MM.1S (cell line): ENCODE measurements at regions not wholly inside any gene's neighbourhood (a gene's known extent, or its start where the extent isn't known, plus 50 kb on each side); places are given as distances from the start of the nearest gene placed in this dataset.

Experiments
- DNase-seq: peaks from one replicate; pipeline ENCODE4 v3.0.0-alpha.2; 2015
- H2AFZ ChIP-seq: fragments of 300-600 bp; sonication (generic); 2 replicates; pipeline ENCODE4 v1.6.0; 2016; ENCODE audit warnings: antibody characterized with exemption, low read length
- H3F3A ChIP-seq: fragments of 300-600 bp; sonication (generic); 2 replicates; pipeline ENCODE4 v1.6.1; 2016; ENCODE audit warnings: mild to moderate bottlenecking, antibody characterized with exemption, low read length, moderate library complexity, mixed read lengths; ENCODE audit not compliant: insufficient read depth
- H3K27ac ChIP-seq: fragments of 300-600 bp; sonication (generic); 2 replicates; pipeline ENCODE4 v1.5.1; 2016; ENCODE audit warnings: mild to moderate bottlenecking, low read length
- H3K27me3 ChIP-seq: fragments of 300-600 bp; sonication (generic); replicated peaks from 2 replicates; pipeline ENCODE4 v1.6.0; 2016; ENCODE audit warnings: low read length; ENCODE audit not compliant: insufficient read depth
- H3K36me3 ChIP-seq: fragments of 300-600 bp; sonication (generic); replicated peaks from 2 replicates; pipeline ENCODE4 v1.6.1; 2016; ENCODE audit warnings: mild to moderate bottlenecking, low read length, mixed read lengths; ENCODE audit not compliant: insufficient read depth
- H3K4me1 ChIP-seq: fragments of 300-600 bp; sonication (generic); 2 replicates; pipeline ENCODE4 v1.6.1; 2016; ENCODE audit warnings: low read length, mixed read lengths
- H3K4me2 ChIP-seq: fragments of 300-600 bp; sonication (generic); 2 replicates; pipeline ENCODE4 v1.6.0; 2016; ENCODE audit warnings: low read depth, low read length
- H3K4me3 ChIP-seq: fragments of 300-600 bp; sonication (generic); 2 replicates; pipeline ENCODE4 v1.5.1; 2016; ENCODE audit warnings: low read length, mixed read lengths
- H3K79me2 ChIP-seq: fragments of 300-600 bp; sonication (generic); 2 replicates; pipeline ENCODE4 v1.6.1; 2016; ENCODE audit warnings: mixed run types, low read length, mixed read lengths
- H3K9ac ChIP-seq: fragments of 300-600 bp; sonication (generic); 2 replicates; pipeline ENCODE4 v1.6.1; 2016; ENCODE audit warnings: low read length, mixed read lengths
- H3K9me2 ChIP-seq: fragments of 300-600 bp; sonication (generic); replicated peaks from 2 replicates; pipeline ENCODE4 v1.6.1; 2016; ENCODE audit warnings: mild to moderate bottlenecking, low read length, mixed read lengths; ENCODE audit not compliant: insufficient read depth
- H3K9me3 ChIP-seq: fragments of 300-600 bp; sonication (generic); replicated peaks from 2 replicates; pipeline ENCODE4 v1.6.1; 2016; ENCODE audit warnings: mild to moderate bottlenecking, low read length, mixed read lengths; ENCODE audit not compliant: insufficient read depth
- H4K20me1 ChIP-seq: fragments of 300-600 bp; sonication (generic); 2 replicates; pipeline ENCODE4 v1.6.1; 2016; ENCODE audit warnings: mild to moderate bottlenecking, low read length, moderate library complexity, mixed read lengths; ENCODE audit not compliant: insufficient read depth
- EZH2 ChIP-seq: fragments of 300-600 bp; sonication (generic); optimal IDR thresholded peaks from 2 replicates; pipeline ENCODE3; 2017; ENCODE audit warnings: low read depth, mild to moderate bottlenecking, antibody characterized with exemption, low read length, mixed read lengths
- EZH2phosphoT487 ChIP-seq: fragments of 300-600 bp; sonication (generic); IDR thresholded peaks from 2 replicates; pipeline ENCODE4 v1.6.1; 2018; ENCODE audit warnings: antibody characterized with exemption, low read length
- TF ChIP-seq, protein P1 (sequence below): fragments of 300-600 bp; sonication (generic); IDR thresholded peaks from 2 replicates; pipeline ENCODE4 v1.5.1; 2016; ENCODE audit warnings: antibody characterized with exemption, low read length, mixed read lengths

DNA sequence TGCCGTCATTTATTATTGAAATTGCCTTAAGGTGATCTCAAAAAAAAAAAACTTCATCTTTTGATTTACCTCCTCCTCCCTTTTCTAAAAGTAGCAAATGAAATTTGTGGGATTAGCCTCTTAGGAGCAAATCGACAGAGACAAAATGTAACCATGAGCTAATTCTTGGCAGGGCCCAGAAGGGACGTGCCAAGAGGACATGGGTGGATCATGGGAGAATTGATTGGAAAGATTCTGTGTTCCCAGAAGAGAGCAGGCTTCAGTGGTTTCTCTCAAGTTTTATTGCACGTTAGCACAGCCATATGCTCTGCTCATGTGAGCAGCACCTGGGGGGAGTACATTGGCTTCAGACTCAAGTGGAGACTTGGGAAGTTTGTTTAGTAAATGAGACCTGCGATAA lies 394.6 kb downstream of the ELAVL2 start:
- no peak overlapping the region for H3K27ac ChIP-seq
- H3K27me3 ChIP-seq: no peaks in the 10 kb centered on the region
- no peaks in the 10 kb centered on the region for H3K9me3 ChIP-seq
- H3K4me1 ChIP-seq: no peaks in the 10 kb centered on the region
- no peak overlapping the region for H3K4me3 ChIP-seq
- H3K4me2 ChIP-seq: no peak overlapping the region
- no peak overlapping the region for H2AFZ ChIP-seq
- no peaks in the 10 kb centered on the region for H3F3A ChIP-seq
- H4K20me1 ChIP-seq: no peaks in the 10 kb centered on the region
- DNase-seq: no peak
- H3K9ac ChIP-seq: no peak overlapping the region
- H3K9me2 ChIP-seq: no peaks in the 10 kb centered on the region
- H3K36me3 ChIP-seq: no peaks in the 10 kb centered on the region
- TF ChIP-seq EZH2 (no peak), EZH2phosphoT487 (no peak)
- TF ChIP-seq, protein P1, sequence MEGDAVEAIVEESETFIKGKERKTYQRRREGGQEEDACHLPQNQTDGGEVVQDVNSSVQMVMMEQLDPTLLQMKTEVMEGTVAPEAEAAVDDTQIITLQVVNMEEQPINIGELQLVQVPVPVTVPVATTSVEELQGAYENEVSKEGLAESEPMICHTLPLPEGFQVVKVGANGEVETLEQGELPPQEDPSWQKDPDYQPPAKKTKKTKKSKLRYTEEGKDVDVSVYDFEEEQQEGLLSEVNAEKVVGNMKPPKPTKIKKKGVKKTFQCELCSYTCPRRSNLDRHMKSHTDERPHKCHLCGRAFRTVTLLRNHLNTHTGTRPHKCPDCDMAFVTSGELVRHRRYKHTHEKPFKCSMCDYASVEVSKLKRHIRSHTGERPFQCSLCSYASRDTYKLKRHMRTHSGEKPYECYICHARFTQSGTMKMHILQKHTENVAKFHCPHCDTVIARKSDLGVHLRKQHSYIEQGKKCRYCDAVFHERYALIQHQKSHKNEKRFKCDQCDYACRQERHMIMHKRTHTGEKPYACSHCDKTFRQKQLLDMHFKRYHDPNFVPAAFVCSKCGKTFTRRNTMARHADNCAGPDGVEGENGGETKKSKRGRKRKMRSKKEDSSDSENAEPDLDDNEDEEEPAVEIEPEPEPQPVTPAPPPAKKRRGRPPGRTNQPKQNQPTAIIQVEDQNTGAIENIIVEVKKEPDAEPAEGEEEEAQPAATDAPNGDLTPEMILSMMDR: no peak
- H3K79me2 ChIP-seq: no peaks in the 10 kb centered on the region

DNA sequence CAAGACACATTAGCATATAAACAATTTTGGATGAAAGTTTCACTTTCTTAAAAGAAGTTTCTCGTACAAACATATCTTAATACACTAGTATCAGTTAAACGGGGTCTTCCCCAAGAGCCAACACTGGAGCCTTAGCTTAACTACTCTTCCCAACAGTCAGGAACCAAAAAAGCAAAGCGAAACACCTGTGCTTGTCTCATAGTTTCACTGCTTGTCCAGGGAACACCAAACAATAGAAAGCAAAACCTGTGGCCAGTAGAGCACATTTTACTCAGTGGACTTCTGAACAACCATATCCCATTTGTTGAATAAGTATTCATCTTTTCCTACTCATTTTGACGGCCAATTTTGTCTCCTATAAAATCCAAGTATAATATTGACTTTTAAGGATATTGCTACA lies 391.4 kb downstream of the ELAVL2 start:
- Histone ChIP-seq H3K4me3 (no peak overlapping the region), H3K27me3 (no peaks in the 10 kb centered on the region), H3K4me2 (no peak overlapping the region), H2AFZ (no peak overlapping the region), H3F3A (no peaks in the 10 kb centered on the region), H3K79me2 (no peaks in the 10 kb centered on the region), H3K4me1 (no peaks in the 10 kb centered on the region), H3K9ac (no peak overlapping the region), H3K9me2 (no peaks in the 10 kb centered on the region), H3K36me3 (no peaks in the 10 kb centered on the region), H3K9me3 (no peaks in the 10 kb centered on the region), H4K20me1 (no peaks in the 10 kb centered on the region), H3K27ac (no peak overlapping the region)
- peak; percentile 7 for DNase-seq
- TF ChIP-seq EZH2phosphoT487 (no peak), EZH2 (no peak)
- TF ChIP-seq, protein P1: no peak

DNA sequence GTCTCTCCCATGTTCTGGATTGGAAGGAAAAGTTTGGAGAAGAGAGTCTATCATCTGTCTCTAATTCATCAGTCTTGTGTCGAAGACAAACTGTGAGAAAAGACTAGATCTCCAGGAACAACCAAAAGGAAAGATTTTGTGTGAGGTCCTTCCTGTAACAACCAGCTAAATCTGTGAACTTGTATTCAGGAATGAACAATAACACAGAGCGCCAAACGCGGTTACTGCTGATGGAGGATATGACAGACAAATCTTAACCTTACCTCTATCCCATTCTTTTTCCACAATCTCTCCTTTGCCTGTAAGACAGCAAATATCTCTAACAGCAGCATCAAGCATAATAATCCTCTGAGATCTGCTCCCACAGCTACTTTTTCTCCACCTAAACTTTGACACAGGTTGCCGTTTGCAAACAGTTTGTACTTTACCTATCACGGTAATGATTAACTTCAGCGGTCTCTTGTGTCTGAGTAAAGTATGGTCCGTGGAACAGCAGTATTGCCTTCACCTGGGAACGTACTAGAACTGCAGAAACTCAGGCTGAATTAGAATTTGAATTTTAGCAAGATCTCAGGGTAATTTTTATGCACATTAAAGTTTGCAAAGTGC lies 387.6 kb downstream of the ELAVL2 start:
- Histone ChIP-seq H2AFZ (no peak overlapping the region), H3F3A (no peaks in the 10 kb centered on the region), H3K27ac (no peak overlapping the region), H3K9ac (no peak overlapping the region), H4K20me1 (no peaks in the 10 kb centered on the region), H3K4me2 (no peak overlapping the region), H3K4me1 (no peaks in the 10 kb centered on the region), H3K27me3 (no peaks in the 10 kb centered on the region), H3K4me3 (no peak overlapping the region), H3K9me2 (no peaks in the 10 kb centered on the region), H3K79me2 (no peaks in the 10 kb centered on the region), H3K36me3 (no peaks in the 10 kb centered on the region), H3K9me3 (no peaks in the 10 kb centered on the region)
- TF ChIP-seq EZH2 (no peak), EZH2phosphoT487 (no peak)
- TF ChIP-seq, protein P1: no peak
- no peak for DNase-seq
